ENCODE measurements at regions not wholly inside any gene's neighbourhood (a gene's known extent, or its start where the extent isn't known, plus 50 kb on each side); places are given as distances from the start of the nearest gene placed in this dataset.

- no peak for TF ChIP-seq CTCF (IDR thresholded peaks at IDR 0.05; ENCODE audit: borderline replicate concordance, insufficient read depth, low read depth, low read length)
Measured at GRCh38 chr1:147084273-147085096, 87.8 kb downstream of the PRKAB2 start.

DNA sequence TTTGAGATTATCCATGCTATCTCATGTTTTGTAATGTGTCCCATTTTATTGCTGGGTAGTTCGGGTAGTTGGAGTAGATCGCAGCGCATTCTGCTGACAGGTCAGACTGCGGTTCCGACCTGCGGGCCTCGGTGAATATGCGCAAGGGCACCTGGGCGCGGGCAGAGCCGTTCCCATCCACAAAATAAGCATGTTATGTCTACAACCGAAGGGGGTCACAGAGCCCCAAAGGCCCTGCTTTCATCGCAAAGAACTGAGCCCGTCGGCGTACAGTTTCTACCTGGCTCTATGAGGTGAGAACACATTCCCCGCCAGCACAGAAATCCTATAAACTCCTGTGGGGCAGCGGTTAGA lies 88.4 kb downstream of the PRKAB2 start:
- no peak for TF ChIP-seq CTCF (IDR thresholded peaks at IDR 0.05; ENCODE audit: borderline replicate concordance, insufficient read depth, low read depth, low read length)
- peak overlapping the region; percentile 67 for H3K4me3 ChIP-seq (ENCODE audit: low read depth, low read length)

More at GRCh38 chr1:147084273-147085096, 87.8 kb downstream of the PRKAB2 start:
- peak overlapping the region; percentile 67 for H3K4me3 ChIP-seq (ENCODE audit: low read depth, low read length)

DNA sequence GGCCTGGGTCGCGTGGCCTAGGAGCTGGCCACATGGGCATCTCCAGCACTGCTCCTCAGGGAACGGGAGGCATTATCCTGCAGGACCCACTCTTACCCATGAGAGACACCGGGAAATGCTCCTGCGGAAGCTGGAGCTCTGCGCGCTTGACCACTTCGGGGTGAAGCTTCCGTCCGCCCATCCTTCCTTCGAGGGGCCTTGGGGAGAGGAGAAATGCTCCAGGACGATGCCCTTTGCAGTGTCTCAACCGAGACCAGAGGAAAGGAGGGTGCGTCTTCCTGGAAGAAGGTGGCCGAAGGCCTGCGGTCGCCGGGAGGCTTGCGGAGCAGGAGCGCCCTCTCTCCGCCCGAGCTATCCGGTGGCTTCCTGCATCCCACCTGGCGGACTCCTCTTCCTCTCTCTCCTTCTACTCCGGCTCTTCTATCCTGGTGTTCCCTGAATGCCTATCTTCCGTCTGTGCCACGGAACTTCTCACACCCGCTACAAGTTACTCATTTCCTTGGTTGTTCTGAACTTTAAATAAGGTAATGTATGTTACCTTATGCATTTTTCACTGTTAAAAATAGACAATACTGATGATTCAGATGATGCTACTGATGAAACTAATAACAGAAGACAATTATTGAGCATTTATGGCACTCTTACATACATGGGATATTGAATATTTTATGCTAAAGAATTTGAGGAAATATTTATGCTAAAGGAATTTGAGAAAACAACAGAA lies 91.4 kb downstream of the PRKAB2 start:
- no peak overlapping the region for H3K4me3 ChIP-seq (ENCODE audit: low read depth, low read length)
- TF ChIP-seq CTCF (IDR thresholded peaks at IDR 0.05; ENCODE audit: borderline replicate concordance, insufficient read depth, low read depth, low read length) = no peak

- H3K4me3 ChIP-seq (ENCODE audit: low read depth, low read length) = no peak overlapping the region
- no peak for TF ChIP-seq CTCF (IDR thresholded peaks at IDR 0.05; ENCODE audit: borderline replicate concordance, insufficient read depth, low read depth, low read length)
Measured at GRCh38 chr1:147080006-147080661, 92.1 kb downstream of the PRKAB2 start.

- H3K4me3 ChIP-seq (ENCODE audit: low read depth, low read length) = no peak overlapping the region
- no peak for TF ChIP-seq CTCF (IDR thresholded peaks at IDR 0.05; ENCODE audit: borderline replicate concordance, insufficient read depth, low read depth, low read length)
Measured at GRCh38 chr1:147079400-147080005, 92.8 kb downstream of the PRKAB2 start.

DNA sequence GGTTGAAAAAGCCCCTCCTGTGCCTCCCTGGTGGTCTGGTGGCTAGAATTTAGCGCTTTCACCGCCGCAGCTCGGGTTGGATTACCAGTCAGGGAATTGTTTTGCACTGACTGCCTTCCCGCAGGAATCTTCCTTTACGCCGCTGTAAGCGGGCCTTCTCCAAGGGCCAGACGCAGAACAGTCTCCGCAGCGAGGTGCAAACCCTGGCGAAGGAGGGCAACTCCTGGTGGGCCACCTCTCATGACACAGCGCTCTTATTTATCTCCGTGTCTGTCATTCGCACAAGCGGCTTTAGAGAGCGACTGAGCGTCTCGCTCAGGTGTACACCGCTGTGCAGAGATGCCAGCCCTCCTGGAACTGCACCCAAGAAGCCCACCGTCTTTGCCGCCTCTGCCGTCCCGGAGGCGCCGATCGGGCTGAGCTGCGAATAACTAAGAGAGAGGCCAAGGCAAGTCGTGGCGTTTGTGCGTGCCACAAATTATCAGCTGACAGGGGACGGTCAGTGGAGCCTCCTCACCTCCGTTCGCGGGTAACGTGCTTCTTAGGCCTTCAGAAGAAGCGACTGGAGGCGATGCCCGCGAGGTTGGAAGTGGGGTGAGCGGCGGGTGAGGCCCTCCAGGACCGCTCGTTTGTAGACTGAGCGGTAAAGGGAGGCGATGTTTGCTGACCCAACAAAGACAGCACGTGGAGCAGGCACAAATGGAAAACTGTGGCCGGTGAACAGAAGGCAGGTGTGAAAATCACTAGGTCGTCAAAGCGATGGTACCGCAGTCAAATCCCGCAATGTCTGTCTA lies 93.5 kb downstream of the PRKAB2 start:
- TF ChIP-seq CTCF (IDR thresholded peaks at IDR 0.05; ENCODE audit: borderline replicate concordance, insufficient read depth, low read depth, low read length) = no peak
- no peak overlapping the region for H3K4me3 ChIP-seq (ENCODE audit: low read depth, low read length)
